Ascending aorta (tissue), 2 donors: ENCODE measurements at regions not wholly inside any gene's neighbourhood (a gene's known extent, or its start where the extent isn't known, plus 50 kb on each side); places are given as distances from the start of the nearest gene placed in this dataset.
"Not testable (repeated sequence)": the region's sequence is repeated elsewhere in the genome, so short reads cannot be mapped to it uniquely, and the experiment has no call there.

Source experiments
- DNase-seq, 2 donors: peaks; one replicate each; pipeline ENCODE4 v3.0.0-alpha.2; 2019; ENCODE audit warnings: low spot score in 2 of 2
- H3K27ac ChIP-seq, 2 donors: fragments of 200-600 bp; sonication (generic); one replicate each; pipeline ENCODE4 v1.5.1; 2016 to 2017; ENCODE audit warnings: mild to moderate bottlenecking in 1 of 2
- H3K27me3 ChIP-seq: fragments of 200-600 bp; sonication (generic); one replicate; pipeline ENCODE4 v1.5.1; 2017
- H3K36me3 ChIP-seq, 2 donors: fragments of 200-600 bp; sonication (generic); one replicate each; pipeline ENCODE4 v1.5.1; 2016
- H3K4me1 ChIP-seq, 2 donors: fragments of 200-600 bp; sonication (generic); one replicate each; pipeline ENCODE4 v1.5.1; 2016 to 2017; ENCODE audit warnings: mild to moderate bottlenecking in 1 of 2
- H3K4me3 ChIP-seq, 2 donors: fragments of 200-600 bp; sonication (generic); one replicate each; pipeline ENCODE4 v1.5.1; 2016 to 2017; ENCODE audit warnings: mild to moderate bottlenecking in 1 of 2
- H3K9me3 ChIP-seq, 2 donors: fragments of 200-600 bp; sonication (generic); one replicate each; pipeline ENCODE4 v1.5.1; 2016
- intact Hi-C: fragments of 100-400 bp; cut with DNase I; formaldehyde crosslinking; loops from one replicate; pipeline ENCODE4 v1.15.1; 2023
- TF ChIP-seq, protein P1 (sequence below), 3 experiments: fragments of 200-600 bp in 2 of 3; fragments of 450-650 bp in 1 of 3; sonication (generic) in 2 of 3; IDR thresholded peaks; one replicate each; pipeline ENCODE4 v1.5.1; 2016 to 2019; ENCODE audit warnings: antibody characterized with exemption in 3 of 3, mild to moderate bottlenecking in 1 of 3, moderate library complexity in 1 of 3

DNA sequence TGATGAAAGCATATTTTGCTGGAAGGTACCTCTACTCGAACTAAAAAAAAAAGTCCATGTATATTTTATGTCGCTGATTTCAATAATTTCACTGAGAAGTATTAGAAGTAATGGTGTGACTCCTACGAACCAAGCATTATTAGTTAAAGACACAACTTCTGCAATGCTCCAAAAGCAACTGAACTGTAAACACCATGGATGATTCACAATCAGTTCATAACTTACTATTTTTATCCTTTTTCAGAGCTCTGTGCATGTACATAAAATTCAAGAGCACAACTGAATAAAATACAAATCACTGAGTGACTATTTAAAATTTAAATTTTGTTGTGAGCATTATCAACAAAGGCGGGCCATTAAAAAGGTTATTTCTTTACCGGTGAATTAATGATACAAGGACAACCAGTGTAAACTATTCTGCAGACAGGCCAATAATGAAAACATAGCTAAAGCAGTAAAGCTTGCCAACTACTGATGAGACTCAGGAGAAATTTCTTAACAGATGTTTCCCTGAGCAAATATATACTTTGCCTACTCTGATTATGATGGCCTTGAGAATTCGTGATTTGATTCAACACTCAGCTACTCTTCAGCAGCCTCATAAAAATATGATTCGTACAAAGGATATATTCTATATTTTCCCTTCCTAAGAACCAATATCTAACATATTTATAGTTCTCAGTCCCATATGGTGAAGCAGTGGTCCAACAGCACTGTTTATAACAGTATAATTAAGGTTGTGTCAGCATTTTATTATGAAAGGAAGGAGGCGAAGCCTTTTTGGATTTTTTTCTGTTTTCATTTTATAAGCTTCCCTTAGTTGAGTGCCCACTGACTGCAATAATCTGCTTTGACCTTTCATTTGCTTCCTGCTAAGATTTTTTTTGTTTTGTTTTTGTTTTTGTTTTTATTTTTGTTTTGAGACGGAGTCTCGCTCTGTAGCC lies 62.8 kb upstream of the NEIL3 start:
- Histone ChIP-seq H3K9me3 (no peaks in the 10 kb centered on the region), H3K36me3 (no peaks in the 10 kb centered on the region), H3K4me3 (no peak overlapping the region), H3K27me3 (no peaks in the 10 kb centered on the region), H3K4me1 (peaks cover 0 to 4% of the 10 kb centered on the region in 2 donors), H3K27ac (no peak overlapping the region)
- DNase-seq = no peak
- intact Hi-C loops = no loop called here
- TF ChIP-seq, protein P1, sequence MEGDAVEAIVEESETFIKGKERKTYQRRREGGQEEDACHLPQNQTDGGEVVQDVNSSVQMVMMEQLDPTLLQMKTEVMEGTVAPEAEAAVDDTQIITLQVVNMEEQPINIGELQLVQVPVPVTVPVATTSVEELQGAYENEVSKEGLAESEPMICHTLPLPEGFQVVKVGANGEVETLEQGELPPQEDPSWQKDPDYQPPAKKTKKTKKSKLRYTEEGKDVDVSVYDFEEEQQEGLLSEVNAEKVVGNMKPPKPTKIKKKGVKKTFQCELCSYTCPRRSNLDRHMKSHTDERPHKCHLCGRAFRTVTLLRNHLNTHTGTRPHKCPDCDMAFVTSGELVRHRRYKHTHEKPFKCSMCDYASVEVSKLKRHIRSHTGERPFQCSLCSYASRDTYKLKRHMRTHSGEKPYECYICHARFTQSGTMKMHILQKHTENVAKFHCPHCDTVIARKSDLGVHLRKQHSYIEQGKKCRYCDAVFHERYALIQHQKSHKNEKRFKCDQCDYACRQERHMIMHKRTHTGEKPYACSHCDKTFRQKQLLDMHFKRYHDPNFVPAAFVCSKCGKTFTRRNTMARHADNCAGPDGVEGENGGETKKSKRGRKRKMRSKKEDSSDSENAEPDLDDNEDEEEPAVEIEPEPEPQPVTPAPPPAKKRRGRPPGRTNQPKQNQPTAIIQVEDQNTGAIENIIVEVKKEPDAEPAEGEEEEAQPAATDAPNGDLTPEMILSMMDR (IDR thresholded peaks at IDR 0.05) = no peak

DNA sequence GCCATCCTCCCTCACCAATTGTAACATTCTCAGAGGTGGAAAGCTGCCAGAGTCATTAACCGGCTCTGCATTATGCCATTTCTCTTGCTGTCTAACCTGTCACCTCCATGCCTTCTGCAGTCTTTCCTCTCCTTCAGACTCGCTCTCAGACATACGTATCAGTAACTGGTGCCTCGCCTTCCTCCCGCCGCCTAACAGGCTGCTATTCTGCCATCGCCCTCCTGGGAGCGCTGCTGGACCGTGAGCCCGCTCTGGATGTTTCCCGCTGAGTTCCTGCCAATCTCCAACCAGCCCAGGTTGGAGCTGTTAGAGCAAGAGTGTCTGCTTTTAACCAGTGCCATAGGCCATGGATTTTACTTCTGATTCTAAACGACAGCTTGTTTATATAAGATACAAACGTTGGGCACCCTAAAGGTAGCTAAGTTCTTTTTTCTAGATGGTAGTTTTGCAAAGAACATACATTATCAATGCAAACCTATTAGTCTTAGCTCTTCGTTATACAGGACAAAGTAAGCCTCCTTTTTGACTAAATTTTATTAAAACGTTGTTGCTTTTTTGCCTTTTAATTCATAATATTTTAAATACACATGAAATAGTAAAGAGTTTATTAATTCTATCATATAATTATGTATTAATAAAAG lies 59.5 kb upstream of the NEIL3 start:
- no peaks in the 10 kb centered on the region for H3K27me3 ChIP-seq
- DNase-seq = peak in 1 of 2 donors; percentile 82
- TF ChIP-seq, protein P1 (IDR thresholded peaks at IDR 0.05) = peak; percentile 77 to 96 (median 92)
- no peaks in the 10 kb centered on the region for H3K9me3 ChIP-seq
- peaks cover 0 to 4% of the 10 kb centered on the region in 2 donors for H3K4me1 ChIP-seq
- no peak overlapping the region for H3K4me3 ChIP-seq
- H3K36me3 ChIP-seq = no peaks in the 10 kb centered on the region
- no peak overlapping the region for H3K27ac ChIP-seq
- intact Hi-C loops = loop anchor here (1.0 to 5.0 kb wide), 2 partner anchors 42 to 89 kb away; no protein-coding TSS in a partner anchor

DNA sequence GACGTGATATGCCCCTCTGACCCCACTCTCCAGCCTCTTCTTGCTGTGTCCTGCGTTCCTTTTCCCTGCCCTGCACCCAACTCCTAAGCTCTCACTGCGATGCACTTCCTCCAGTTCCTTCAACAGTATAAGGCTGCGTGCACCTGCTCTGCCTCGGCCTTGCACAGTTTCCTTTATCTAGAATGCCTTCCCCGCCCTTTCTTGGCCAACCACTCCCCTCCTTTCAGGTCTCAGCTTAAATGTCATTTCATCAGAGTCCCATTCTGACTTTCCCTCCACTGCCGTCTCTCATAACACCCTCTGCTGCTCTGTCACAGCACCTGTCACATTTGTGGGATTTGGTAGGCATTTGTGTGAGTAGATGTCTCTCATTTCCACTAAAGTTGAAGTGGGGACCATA lies 58.4 kb upstream of the NEIL3 start:
- no peak for DNase-seq
- no peaks in the 10 kb centered on the region for H3K4me1 ChIP-seq
- no peaks in the 10 kb centered on the region for H3K36me3 ChIP-seq
- no peak overlapping the region for H3K4me3 ChIP-seq
- H3K27me3 ChIP-seq = no peaks in the 10 kb centered on the region
- TF ChIP-seq, protein P1 (IDR thresholded peaks at IDR 0.05) = no peak
- intact Hi-C loops = loop anchor here (5.0 kb wide), 1 partner anchor 41 kb away; no protein-coding TSS in a partner anchor
- H3K27ac ChIP-seq = no peak overlapping the region
- H3K9me3 ChIP-seq = no peaks in the 10 kb centered on the region

DNA sequence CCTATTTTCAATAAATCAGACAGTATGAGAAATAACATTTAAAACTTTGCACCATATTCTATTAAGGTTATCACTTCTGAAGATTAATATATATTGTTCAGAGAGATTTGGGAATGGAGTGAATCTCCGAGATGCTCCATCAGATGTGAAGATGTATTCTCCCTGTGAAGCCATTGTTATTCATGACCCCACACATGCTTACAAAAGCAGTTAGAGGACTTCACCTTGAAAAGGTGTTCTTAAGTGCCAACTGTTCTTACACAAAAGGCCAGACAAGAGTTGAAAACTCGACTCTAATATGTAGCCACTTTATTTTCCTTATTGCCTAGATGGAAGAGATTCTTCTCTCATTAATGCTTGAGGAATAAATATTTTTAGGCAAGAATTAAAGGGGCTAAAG lies 54.3 kb upstream of the NEIL3 start:
- intact Hi-C loops = no loop called here
- Histone ChIP-seq H3K36me3 (no peaks in the 10 kb centered on the region), H3K27me3 (no peaks in the 10 kb centered on the region), H3K4me1 (no peaks in the 10 kb centered on the region), H3K27ac (no peak overlapping the region), H3K9me3 (no peaks in the 10 kb centered on the region), H3K4me3 (no peak overlapping the region)
- TF ChIP-seq, protein P1 (IDR thresholded peaks at IDR 0.05) = no peak
- DNase-seq = no peak

GRCh38 chr4:177256950-177257349 lies 52.7 kb upstream of the NEIL3 start:
- intact Hi-C loops = no loop called here
- TF ChIP-seq, protein P1 (IDR thresholded peaks at IDR 0.05) = no peak
- DNase-seq = no peak
- no peaks in the 10 kb centered on the region for H3K4me1 ChIP-seq
- H3K4me3 ChIP-seq = no peak overlapping the region
- no peaks in the 10 kb centered on the region for H3K36me3 ChIP-seq
- H3K27ac ChIP-seq = no peak overlapping the region
- H3K9me3 ChIP-seq = no peaks in the 10 kb centered on the region
- H3K27me3 ChIP-seq = no peaks in the 10 kb centered on the region

DNA sequence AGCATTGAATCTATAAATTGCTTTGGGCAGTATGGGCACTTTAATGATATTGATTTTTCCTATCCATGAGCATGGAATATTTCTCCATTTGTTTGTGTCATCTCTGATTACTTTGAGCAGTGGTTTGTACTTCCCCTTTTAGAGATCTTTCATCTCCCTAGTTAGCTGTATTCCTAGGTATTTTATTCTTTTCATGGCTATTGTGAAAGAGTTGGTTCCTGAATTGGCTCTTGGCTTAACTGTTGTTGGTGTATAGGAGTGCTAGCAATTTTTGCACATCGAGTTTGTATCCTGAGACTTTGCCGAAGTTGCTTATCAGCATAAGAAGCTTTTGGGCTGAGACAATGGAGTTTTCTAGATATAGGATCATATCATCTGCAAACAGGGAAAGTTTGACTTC lies 50.2 kb upstream of the NEIL3 start:
- intact Hi-C loops, DNase-seq, H3K36me3 ChIP-seq, H3K4me3 ChIP-seq, H3K9me3 ChIP-seq, H3K4me1 ChIP-seq, H3K27ac ChIP-seq, H3K27me3 ChIP-seq: not testable (repeated sequence)
